ENCODE measurements at regions not wholly inside any gene's neighbourhood (a gene's known extent, or its start where the extent isn't known, plus 50 kb on each side); places are given as distances from the start of the nearest gene placed in this dataset.

- TF ChIP-seq MAX (CRISPR knock-in tag; IDR thresholded peaks at IDR 0.05) (no peak), ARID4B (CRISPR knock-in tag; IDR thresholded peaks at IDR 0.05; ENCODE audit: borderline replicate concordance) (no peak)
- TF ChIP-seq, protein P1, sequence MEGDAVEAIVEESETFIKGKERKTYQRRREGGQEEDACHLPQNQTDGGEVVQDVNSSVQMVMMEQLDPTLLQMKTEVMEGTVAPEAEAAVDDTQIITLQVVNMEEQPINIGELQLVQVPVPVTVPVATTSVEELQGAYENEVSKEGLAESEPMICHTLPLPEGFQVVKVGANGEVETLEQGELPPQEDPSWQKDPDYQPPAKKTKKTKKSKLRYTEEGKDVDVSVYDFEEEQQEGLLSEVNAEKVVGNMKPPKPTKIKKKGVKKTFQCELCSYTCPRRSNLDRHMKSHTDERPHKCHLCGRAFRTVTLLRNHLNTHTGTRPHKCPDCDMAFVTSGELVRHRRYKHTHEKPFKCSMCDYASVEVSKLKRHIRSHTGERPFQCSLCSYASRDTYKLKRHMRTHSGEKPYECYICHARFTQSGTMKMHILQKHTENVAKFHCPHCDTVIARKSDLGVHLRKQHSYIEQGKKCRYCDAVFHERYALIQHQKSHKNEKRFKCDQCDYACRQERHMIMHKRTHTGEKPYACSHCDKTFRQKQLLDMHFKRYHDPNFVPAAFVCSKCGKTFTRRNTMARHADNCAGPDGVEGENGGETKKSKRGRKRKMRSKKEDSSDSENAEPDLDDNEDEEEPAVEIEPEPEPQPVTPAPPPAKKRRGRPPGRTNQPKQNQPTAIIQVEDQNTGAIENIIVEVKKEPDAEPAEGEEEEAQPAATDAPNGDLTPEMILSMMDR (IDR thresholded peaks at IDR 0.05) = no peak
Measured at GRCh38 chr7:19317461-19317860, 172.2 kb upstream of the FERD3L start.
